NCI-H2029 (cell line): ENCODE measurements at regions not wholly inside any gene's neighbourhood (a gene's known extent, or its start where the extent isn't known, plus 50 kb on each side); places are given as distances from the start of the nearest gene placed in this dataset.

Source experiments
- DNase-seq: peaks from one replicate; lab custom pipeline; 2025; lab: John Stamatoyannopoulos, UW

- no peak for DNase-seq
Measured at GRCh38 chrX:110432091-110432905, 73.7 kb downstream of the RTL9 start.

DNA sequence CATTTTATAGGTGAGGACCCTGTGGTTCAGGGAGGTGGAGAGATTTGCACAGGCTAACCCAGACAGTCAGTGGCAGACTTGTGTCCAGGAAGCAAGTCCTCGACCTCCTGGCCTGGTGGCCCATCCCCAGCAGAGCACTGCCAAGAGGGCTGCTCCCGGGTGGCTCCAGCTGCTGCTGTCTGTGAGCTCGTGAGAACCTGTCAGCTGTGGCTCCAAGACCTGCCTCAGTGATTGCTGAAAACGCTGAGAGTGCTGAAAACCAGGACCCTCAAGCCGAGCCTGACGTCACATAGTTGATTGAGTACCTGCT lies 74.2 kb downstream of the RTL9 start:
- no peak for DNase-seq

DNA sequence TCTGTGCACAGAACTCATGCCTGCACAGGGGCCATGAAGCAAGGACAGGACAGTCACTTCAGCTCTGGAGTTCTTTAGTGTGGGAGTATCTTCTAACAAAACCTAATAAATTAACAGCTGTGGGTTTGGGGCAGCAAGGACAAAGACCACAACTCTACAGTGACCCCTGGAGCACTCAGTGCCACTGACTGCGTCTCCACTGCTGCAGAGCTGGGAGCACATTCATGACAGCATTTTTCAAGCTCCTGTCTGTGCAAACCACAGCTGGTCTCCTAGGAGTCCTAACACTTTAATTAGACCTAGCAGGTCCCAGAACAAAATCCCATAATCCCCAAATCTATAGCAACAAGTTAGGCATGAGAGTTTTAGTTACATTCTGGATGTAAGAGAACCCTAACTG lies 76.5 kb downstream of the RTL9 start:
- no peak for DNase-seq

GRCh38 chrX:110436523-110436922 lies 77.9 kb downstream of the RTL9 start:
- DNase-seq: no peak

DNA sequence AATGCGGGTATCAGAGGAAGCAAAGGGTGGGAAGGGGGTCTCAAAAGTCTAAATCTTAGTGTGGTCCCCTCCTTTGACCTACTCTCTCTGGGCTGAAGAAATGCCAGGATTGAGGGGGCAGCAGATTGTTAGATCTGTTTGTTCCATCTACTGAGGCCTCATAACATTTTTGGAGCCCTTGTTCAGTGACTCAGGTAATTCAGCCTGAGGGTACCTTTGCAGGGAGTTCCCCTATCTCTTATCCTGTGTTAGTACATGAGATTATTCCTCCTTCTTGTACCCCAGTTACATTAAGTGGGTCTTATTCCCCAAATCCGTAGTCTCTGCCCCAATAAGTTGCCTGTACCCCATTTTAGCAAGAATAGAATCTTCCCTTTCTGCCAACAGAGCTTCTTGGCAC lies 79.0 kb downstream of the RTL9 start:
- no peak for DNase-seq

DNA sequence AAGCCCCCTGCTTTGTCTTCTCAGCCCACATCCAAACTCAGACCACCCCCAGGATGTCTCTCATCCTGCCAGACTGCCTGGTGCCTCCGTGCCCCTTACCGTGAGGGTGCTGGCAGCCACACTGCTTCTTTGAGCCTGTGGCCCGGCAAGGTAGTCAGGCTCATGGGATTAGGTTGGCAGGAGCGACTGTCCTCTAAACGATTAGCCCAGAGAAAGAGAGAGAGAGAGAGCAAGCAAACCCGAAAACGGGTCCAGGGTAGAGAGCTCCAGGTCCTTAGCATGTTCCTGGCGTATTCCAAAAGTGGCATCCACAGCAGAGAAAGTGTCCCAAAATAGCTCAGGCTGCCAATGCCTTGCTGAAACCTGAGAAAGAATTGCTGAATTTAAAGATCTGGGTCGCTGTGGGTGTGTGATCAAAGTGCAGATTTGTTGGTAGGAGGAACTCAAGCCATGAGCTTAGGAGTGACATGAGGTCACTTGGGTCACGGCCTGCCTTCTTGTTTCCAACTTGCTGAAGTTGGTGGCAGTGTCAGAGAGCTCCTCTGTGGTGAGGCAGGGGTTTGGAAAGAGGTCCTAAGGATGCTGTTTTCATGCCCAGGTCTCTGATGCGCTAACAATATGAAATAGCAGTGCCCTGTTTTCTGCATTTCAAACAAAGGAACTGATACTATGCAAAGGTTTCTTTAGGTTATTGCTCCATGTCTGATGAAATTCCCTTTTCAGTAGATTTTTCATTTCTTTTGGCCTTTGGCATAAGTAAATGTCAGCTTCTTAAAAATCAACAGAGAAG lies 81.6 kb downstream of the RTL9 start:
- no peak for DNase-seq

GRCh38 chrX:110442635-110443034 lies 84.0 kb downstream of the RTL9 start:
- no peak for DNase-seq

GRCh38 chrX:110444996-110445395 lies 86.3 kb downstream of the RTL9 start:
- no peak for DNase-seq

- no peak for DNase-seq
Measured at GRCh38 chrX:110448459-110448858, 89.8 kb downstream of the RTL9 start.

DNA sequence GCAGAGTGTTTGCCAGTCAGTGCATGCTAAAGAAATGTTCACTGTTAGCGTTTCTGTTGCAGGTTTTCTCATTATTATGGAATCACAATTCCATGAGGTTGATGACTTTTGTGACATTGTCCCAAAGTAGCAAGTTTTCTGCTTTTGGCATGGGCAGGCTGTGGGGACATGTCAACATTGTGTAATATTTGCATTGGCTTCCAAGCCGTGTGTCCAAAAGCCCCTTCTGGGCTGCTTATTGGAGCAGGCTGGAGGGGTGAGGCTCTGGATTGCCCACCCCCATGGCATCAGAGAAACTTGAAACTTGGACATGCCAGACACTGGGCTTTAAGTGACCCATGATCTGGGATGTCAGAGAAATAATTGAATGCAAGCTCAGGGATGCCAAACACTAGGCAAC lies 90.7 kb downstream of the RTL9 start:
- DNase-seq: no peak

DNA sequence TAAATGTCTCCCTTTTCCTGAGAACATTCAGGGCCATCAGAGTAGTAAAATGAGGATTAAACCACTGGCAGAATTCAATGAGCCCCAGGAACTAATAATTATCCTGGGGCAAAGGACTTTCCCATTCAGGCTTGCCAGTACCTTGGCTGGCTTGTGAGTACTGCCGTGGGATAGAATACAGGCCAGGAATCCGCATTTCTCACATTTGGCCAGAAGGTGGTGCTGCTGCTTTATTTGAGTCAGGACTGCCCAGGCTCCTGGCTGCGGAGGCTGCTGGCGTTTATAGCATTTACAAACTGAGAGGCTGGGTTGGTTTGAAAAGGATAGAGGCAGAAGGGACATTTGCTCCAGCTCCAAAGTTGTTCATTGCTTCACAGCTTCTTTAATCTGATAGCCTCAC lies 91.4 kb downstream of the RTL9 start:
- DNase-seq: peak; percentile 12

DNA sequence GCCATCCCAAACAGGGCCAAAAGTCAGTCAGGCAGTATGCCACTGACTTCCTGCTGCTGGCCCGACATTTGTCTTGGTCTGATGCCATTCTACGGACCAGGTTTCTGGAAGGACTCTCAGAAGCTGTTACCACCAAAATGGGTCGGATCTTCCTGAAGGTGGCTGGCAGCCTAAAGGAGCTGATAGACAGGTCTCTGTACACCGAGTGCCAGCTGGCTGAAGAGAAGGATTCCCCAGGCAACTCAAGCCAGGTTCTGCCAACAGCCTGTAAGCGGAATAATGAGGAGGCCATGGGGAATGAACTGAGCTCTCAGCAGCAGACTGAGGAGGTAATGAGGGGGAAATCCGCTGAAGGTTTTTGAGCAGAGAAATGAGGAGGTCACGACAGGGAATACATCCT lies 95.7 kb downstream of the RTL9 start:
- DNase-seq: no peak

DNA sequence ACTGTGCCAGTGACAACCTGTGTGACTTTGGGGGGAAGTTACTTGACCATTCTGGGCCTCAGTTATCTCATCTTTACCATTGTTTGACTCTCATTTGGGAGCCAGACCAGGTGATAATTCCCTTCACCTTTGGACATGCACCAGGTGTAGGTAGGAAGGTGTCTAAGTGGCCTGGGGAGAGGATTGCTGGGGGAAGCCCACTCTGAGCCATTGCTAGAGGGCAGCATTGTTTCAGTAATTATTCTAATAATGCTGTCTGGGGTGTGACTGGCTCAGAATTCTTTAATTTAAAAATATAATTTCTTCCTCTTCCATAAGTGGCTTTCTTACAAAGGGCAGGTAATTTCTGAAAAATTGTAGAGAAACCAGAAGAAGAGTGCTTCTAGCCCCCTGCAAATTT lies 104.3 kb downstream of the RTL9 start:
- DNase-seq: no peak

- DNase-seq: no peak
Measured at GRCh38 chrX:110466790-110467189, 108.1 kb downstream of the RTL9 start.

GRCh38 chrX:110472265-110472664 lies 113.6 kb downstream of the RTL9 start:
- no peak for DNase-seq

- DNase-seq: no peak
Measured at GRCh38 chrX:110477593-110478228, 119.1 kb downstream of the RTL9 start.

GRCh38 chrX:110491846-110492620 lies 133.4 kb downstream of the RTL9 start:
- no peak for DNase-seq

GRCh38 chrX:110504947-110505346 lies 146.3 kb downstream of the RTL9 start:
- no peak for DNase-seq

GRCh38 chrX:110509755-110510532 lies 151.3 kb downstream of the RTL9 start:
- DNase-seq: no peak

DNA sequence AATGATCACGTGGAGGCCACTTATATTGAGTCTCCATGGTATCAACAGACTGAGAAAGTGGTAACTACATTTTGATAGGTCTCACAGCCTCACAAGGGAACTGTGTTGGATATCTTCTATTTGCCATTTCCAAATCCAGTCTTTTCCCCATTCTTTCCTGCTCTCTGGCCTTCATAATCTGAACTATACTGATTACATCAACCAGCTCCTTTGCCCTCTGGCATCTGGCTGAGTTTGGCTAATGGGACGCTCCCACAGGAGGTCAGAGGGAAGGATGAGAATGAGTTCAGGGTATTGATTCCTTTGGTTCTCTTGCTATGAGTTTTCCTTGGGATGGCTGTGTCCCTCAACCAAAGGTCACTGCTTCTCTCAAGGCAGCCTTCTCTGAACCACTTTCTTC lies 152.6 kb downstream of the RTL9 start:
- no peak for DNase-seq

DNA sequence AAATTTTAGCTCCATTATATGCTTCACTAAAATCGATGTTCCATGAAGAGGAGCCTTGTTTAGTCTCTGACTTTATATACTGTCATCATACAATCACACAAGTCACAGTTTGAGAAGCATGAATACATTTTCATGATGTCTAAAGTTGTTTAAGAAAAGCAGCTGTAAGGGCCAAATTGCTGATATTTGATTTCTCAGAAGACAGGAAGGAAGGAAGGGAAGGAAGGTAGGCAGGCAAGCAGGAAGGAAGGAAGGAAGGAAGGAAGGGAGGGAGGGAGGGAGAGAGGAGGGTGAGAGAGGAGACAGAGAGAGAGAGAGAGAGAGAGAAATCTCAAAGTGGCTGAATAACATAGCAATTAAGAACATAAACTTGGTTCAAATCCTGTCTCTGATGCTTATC lies 153.7 kb downstream of the RTL9 start:
- DNase-seq: no peak

DNA sequence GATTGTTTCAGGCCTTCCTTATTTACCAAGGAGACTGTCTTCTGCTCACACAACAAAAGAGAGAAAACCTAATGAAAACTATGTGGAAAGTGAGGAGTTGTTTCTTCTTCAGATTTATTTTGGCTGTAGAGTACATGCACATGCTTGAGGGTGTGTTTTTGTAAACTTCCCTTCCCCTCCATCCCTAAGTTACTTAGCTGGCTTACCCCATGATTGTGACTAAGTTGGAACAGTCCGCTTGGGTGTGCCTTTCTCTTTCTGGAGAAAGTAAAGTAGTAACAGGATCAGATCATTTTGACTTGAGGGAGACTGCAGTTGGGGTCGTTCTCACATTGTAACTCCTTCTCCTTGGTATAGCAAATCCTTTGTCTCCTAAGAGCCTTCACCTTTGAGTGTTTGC lies 155.9 kb downstream of the RTL9 start:
- no peak for DNase-seq
